Vagina (tissue), 2 donors: ENCODE measurements at regions not wholly inside any gene's neighbourhood (a gene's known extent, or its start where the extent isn't known, plus 50 kb on each side); places are given as distances from the start of the nearest gene placed in this dataset.

Experiments
- POLR2A ChIP-seq, 2 donors: fragments of 450-650 bp; IDR thresholded peaks; one replicate each; pipeline ENCODE4 v1.6.1; 2017; ENCODE audit warnings: antibody characterized with exemption in 2 of 2, mild to moderate bottlenecking in 2 of 2, moderate library complexity in 2 of 2
- POLR2AphosphoS5 ChIP-seq, 2 donors: sonication (generic); formaldehyde crosslinking; IDR thresholded peaks; one replicate each; pipeline ENCODE4 v1.9.0; 2017; ENCODE audit warnings: antibody characterized with exemption in 2 of 2, mild to moderate bottlenecking in 2 of 2, low read depth in 1 of 2; ENCODE audit not compliant: insufficient read depth in 1 of 2
- TF ChIP-seq, protein P1 (sequence below), 3 experiments: fragments of 450-650 bp in 2 of 3; fragments of 200-600 bp in 1 of 3; sonication (generic) in 1 of 3; IDR thresholded peaks; one replicate each; pipeline ENCODE4 v1.5.1; 2017 to 2019; ENCODE audit warnings: antibody characterized with exemption in 3 of 3, mild to moderate bottlenecking in 2 of 3, moderate library complexity in 2 of 3

DNA sequence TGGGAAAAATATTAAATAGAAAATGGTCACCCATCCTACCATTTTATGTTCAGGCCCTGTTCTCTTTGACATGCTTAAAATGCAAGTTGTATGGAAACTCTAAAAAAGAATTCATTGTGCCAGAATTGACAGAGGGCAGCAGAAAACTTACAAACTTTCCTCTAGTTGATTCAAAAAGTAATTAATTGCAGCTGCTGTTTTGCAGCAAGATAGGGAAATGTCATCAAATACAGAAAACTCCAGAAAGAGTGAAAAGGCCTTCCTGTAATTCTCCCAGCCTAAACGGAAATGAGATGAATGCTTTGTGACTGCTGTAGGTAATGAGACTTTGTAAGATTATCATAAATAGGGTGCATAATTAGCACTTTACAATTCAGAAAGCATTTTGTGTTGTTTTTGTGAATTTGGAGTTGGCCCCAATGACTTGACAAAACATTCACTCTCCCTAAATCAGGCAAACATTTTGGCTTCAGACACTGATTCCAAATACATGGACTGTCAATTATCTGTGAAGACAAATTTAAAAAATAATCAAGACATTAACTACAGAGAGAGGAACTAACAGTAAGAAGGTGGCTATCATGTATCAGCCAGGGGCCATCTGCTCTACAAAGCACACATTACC is 861.8 kb downstream of the SQOR start:
- TF ChIP-seq POLR2AphosphoS5 (IDR thresholded peaks at IDR 0.05; ENCODE audit: insufficient read depth in 1 of 2, low read depth in 1 of 2): no peak
- TF ChIP-seq POLR2A (IDR thresholded peaks at IDR 0.05): no peak
- TF ChIP-seq, protein P1, sequence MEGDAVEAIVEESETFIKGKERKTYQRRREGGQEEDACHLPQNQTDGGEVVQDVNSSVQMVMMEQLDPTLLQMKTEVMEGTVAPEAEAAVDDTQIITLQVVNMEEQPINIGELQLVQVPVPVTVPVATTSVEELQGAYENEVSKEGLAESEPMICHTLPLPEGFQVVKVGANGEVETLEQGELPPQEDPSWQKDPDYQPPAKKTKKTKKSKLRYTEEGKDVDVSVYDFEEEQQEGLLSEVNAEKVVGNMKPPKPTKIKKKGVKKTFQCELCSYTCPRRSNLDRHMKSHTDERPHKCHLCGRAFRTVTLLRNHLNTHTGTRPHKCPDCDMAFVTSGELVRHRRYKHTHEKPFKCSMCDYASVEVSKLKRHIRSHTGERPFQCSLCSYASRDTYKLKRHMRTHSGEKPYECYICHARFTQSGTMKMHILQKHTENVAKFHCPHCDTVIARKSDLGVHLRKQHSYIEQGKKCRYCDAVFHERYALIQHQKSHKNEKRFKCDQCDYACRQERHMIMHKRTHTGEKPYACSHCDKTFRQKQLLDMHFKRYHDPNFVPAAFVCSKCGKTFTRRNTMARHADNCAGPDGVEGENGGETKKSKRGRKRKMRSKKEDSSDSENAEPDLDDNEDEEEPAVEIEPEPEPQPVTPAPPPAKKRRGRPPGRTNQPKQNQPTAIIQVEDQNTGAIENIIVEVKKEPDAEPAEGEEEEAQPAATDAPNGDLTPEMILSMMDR (IDR thresholded peaks at IDR 0.05): no peak
